ENCODE measurements at regions not wholly inside any gene's neighbourhood (a gene's known extent, or its start where the extent isn't known, plus 50 kb on each side); places are given as distances from the start of the nearest gene placed in this dataset.

DNA sequence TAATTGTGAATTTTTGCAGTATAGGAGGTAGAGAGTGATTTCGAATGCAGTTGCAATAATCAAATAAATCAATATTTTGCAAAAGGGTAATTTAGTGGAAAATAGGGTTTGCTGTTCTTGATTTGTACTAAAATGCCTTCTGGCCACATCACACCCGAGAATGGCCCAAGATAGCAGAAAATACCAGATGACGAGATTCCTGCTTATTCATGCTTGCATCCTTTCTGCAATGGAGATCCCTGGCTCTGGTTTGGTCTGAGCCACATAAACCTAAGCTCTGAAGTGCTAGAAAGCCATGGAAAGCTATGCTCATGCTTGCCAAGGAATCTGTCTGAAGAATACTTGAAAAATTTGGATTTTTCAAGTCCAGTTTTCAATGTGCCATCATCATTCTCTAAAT, 634.2 kb upstream of the COBL start:
- intact Hi-C loops (cut with DNase I): no loop called here
- no peaks in the 10 kb centered on the region for H3K4me1 ChIP-seq
- ATAC-seq: no peak
- TF ChIP-seq CTCF (IDR thresholded peaks at IDR 0.05): no peak
- no peak overlapping the region for H3K27ac ChIP-seq
- H3K27me3 ChIP-seq: no peaks in the 10 kb centered on the region
- DNase-seq: no peak
- no peak overlapping the region for H3K4me3 ChIP-seq
- H3K36me3 ChIP-seq: no peaks in the 10 kb centered on the region
- no peaks in the 10 kb centered on the region for H3K9me3 ChIP-seq

- Histone ChIP-seq H3K27me3 (no peaks in the 10 kb centered on the region), H3K27ac (no peak overlapping the region), H3K9me3 (no peaks in the 10 kb centered on the region), H3K4me1 (no peaks in the 10 kb centered on the region), H3K4me3 (no peak overlapping the region), H3K36me3 (no peaks in the 10 kb centered on the region)
- intact Hi-C loops (cut with DNase I): no loop called here
- TF ChIP-seq CTCF (IDR thresholded peaks at IDR 0.05): no peak
- ATAC-seq: no peak
- DNase-seq: no peak
These were observed 633.4 kb upstream of the COBL start for GRCh38 chr7:51949726-51950644.

DNA sequence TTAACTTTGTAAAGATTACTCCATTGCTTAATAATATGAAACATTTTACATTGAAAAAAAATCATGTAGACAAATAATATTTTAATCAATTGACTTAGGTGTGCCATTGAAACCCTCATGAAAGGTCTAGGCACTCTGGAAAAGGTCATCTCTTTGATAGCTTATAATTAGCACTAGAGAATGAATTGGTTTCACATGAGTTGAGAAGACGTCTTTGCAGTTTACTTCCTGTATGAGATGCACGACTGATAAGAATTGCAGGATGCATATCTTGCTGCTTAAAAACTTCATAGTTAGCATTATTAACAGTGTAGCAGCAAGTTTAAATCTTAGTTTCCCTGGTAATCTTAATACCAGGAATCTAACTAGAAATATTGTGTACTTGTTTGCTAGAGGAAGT, 614.2 kb upstream of the COBL start:
- DNase-seq (no peak), ATAC-seq (no peak)
- no peak overlapping the region for H3K4me3 ChIP-seq
- no peaks in the 10 kb centered on the region for H3K27me3 ChIP-seq
- TF ChIP-seq CTCF (IDR thresholded peaks at IDR 0.05): no peak
- intact Hi-C loops (cut with DNase I): no loop called here
- no peaks in the 10 kb centered on the region for H3K9me3 ChIP-seq
- H3K27ac ChIP-seq: no peak overlapping the region
- H3K36me3 ChIP-seq: no peaks in the 10 kb centered on the region
- H3K4me1 ChIP-seq: no peaks in the 10 kb centered on the region

- intact Hi-C loops (cut with DNase I): no loop called here
- no peak for DNase-seq
- TF ChIP-seq CTCF (IDR thresholded peaks at IDR 0.05): no peak
These were observed 613.2 kb upstream of the COBL start for GRCh38 chr7:51929818-51930217.

DNA sequence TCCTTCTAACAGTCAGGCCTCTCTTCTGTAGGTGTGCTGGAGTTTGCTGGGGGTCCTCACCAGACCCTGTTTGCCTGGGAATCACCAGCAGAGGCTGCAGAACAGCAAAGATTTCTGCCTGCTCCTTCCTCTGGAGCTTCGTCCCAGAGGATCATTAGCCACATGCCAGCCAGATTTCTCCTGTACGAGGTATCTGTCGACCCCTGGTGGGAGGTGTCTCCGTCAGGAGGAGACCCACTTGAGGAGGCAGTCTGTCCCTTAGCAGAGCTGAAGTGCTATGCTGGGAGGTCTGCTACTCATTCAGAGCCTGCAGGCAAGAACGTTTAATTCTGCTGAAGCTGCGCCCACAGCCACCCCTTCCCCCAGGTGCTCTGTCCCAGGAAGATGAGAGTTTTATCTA, 611.1 kb upstream of the COBL start:
- H3K36me3 ChIP-seq: no peaks in the 10 kb centered on the region
- DNase-seq (no peak), ATAC-seq (no peak)
- no peaks in the 10 kb centered on the region for H3K27me3 ChIP-seq
- intact Hi-C loops (cut with DNase I): no loop called here
- TF ChIP-seq CTCF (IDR thresholded peaks at IDR 0.05): no peak
- H3K4me3 ChIP-seq: no peak overlapping the region
- H3K27ac ChIP-seq: no peak overlapping the region
- H3K4me1 ChIP-seq: no peaks in the 10 kb centered on the region
- H3K9me3 ChIP-seq: no peaks in the 10 kb centered on the region

More at GRCh38 chr7:51929818-51930217, 613.2 kb upstream of the COBL start:
- no peaks in the 10 kb centered on the region for H3K27me3 ChIP-seq
- no peaks in the 10 kb centered on the region for H3K9me3 ChIP-seq
- no peak overlapping the region for H3K27ac ChIP-seq
- no peaks in the 10 kb centered on the region for H3K4me1 ChIP-seq
- no peak for ATAC-seq
- no peak overlapping the region for H3K4me3 ChIP-seq
- H3K36me3 ChIP-seq: no peaks in the 10 kb centered on the region
